Hematopoietic multipotent progenitor cell treated with erythropoietin and hydrocortisone succinate and interleukin-3 and kit ligand, for 17 days (in vitro differentiated cells): ENCODE measurements at regions not wholly inside any gene's neighbourhood (a gene's known extent, or its start where the extent isn't known, plus 50 kb on each side); places are given as distances from the start of the nearest gene placed in this dataset.

Source experiments
- DNase-seq: peaks from one replicate; pipeline ENCODE4 v3.0.0-alpha.2; 2015; ENCODE audit warnings: low spot score

DNA sequence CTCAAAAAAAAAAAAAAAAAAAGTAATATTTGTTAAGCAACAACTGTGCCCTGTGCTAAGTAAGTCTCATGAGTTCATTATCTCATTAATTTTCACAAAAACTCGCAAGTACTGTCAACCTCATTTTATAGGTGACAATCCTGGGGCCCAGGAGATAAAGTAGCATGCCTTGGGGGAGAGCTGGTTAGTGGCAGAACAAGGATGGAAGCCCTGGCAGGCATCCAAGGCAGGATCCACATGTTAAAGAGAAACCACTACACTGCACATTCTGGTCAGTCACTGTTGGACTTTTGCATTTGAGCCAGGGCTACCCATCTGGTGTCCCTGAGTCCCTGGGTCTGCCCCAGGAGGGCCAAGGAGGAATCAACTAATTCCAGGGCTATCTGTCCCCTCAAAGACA is 54.6 kb downstream of the ZFP36L2 start:
- DNase-seq, result peak; percentile 45

DNA sequence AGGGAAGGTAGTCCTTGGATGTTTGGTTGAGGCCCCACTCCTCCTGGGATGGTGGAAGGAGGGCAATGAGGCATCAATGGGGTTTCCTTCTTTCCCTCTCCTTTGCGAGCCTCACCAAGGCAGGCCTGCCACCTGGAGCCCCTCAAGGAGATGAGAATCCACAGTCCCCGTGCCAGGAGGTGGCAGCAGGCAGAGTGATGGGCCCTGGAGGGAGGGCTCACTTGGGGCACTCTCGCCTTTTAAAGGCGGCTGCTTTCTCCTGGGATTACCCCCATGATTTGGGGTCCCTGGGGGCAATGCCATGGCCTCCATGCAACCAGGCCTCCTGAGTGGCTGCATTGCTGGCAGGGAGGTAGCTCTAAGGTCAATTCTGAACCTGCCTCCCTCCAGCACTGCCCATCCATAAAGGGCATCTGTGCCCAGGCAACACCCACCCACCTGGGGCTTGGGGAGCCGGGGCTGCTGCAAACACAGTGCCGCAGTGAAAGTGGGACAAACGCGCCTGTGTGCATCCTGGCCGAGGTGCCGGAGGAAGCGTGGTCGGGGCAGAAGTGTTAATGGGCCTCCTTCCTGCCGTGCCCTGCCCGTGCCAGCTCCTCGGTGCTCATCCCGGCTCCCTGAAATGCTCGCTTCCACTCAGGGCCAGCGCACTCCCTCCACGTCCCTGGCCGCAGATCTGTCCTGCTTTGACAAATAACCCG is 55.9 kb downstream of the ZFP36L2 start:
- DNase-seq, result no peak

DNA sequence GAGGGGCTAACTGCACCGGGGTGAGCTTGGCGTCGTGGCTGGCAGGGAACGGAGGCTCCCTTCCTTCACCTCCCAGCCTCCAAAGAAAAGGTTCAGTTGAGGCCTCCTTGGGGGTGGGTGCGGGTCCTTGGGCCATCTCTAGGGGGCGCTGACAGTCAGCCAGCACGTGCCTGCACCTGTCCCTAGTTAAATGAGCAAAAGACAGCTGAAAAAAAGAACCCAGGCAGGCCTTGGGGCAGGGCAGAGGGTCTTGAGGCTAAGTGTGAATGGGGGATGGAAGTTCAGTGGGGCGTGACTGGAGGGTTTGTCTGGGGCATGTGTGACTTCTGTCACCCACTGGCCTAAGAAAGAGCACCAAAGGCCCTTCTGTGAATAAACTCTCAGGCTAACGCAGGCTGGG is 56.4 kb downstream of the ZFP36L2 start:
- peak; percentile 82 for DNase-seq

DNA sequence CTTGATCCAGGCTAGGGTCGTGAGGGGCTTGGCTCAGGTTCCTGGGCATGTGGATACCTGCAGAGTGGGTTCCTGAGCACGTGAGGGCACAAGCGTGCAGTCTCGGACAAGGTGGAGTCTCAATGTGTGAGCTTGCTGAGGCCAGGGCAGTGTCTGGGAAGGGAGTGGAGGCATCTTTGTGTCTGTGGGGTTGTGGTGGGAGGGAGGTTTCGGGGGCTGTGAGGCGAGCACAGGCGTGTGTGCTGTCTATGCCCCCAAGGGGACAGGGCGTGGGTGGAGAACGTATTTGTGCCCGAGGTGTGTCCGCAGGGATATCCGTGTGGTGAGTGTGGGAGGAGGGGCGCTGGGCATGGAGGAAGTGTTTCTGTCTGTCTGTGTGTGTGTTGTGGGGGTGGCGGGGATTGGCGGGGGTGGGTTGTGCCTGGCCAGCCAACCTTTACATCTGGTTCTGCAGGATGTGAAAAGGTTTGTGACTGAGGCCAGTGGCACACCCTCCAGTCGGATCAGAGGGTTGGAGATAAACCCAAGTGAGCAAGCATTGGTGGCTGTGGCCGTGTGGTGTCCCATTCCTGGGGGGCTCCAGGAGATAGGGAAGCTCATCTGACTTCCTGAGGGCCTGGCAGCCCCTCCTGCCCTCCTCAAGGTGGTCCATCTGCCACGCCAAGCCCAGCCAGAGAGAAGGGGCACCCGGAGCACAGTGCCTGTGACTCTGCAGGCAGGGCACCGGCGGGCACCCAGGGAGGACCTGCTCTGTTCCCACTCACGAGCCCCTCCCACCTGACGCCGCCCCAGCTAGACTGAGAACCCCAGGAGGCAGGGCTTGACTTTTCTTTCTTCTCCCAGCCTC is 57.1 kb downstream of the ZFP36L2 start:
- DNase-seq, result peak; percentile 64

DNA sequence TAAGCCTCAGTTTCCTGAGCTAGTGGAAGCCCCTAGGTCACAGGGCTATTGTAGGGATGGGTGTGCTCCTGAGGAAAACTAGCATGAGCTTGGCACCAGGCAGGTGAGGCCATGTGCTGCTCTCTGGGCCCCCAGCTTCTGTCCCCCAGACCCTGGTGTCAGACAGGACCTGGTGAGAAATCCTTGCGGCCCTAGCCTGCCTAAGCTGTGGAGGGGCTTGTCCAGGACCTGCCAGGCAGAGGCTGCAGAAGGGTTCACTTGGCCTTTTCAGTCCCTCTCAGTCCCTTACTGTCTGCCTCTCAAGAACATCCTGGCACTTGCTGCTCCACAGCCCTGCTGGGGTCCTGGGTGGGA is 58.4 kb downstream of the ZFP36L2 start:
- DNase-seq, result no peak

DNA sequence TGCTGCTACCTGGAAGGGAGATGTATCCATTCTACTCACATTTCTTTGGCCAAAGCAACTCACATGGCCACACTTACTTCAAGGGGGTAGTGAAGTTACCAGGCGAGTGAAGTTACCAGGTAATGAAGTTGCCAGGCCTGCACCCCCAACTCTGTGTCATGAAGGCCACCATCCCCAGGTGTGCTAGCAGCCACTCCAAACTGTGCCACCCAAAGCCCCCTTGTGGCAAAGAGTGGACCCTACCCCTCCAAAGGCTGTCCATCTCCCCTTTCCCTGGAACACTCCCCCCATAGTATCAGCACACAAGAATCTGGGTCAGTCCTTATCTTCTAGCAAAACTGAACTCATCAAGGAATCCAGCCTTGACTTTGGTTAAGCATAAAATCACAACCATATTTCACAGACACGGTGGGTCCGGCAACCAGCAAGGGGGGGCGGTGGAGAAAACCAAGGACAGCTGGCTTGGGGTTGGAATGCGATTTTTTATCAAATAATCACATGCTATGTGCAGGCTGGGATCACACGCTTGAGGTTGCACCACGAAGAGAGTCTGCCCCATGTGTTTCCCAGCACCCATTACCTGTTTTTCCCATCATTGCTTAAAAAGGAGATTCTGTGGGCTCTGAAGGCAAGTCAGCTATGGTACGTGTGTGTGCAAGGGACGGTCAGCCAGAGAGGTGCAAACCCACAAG is 60.9 kb downstream of the ZFP36L2 start:
- no peak for DNase-seq

DNA sequence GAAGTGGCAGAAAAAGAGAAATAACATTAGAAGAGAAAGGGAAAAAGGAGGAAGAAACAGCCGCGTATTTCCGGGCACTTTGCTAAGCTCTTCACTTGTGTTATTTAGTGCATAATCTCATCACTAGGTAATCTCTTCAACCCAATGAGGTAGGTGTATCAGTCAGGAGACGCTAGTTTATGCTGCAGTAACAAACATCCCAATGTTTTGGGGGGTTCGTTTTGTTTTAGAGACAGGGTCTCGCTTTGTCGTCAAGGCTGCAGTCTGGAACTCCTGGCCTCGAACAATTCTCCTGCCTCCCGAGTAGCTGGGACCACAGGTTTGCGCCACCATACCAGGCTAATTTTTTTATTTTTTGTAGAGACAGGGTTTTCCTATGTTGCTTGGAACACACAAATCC is 61.7 kb downstream of the ZFP36L2 start:
- no peak for DNase-seq

DNA sequence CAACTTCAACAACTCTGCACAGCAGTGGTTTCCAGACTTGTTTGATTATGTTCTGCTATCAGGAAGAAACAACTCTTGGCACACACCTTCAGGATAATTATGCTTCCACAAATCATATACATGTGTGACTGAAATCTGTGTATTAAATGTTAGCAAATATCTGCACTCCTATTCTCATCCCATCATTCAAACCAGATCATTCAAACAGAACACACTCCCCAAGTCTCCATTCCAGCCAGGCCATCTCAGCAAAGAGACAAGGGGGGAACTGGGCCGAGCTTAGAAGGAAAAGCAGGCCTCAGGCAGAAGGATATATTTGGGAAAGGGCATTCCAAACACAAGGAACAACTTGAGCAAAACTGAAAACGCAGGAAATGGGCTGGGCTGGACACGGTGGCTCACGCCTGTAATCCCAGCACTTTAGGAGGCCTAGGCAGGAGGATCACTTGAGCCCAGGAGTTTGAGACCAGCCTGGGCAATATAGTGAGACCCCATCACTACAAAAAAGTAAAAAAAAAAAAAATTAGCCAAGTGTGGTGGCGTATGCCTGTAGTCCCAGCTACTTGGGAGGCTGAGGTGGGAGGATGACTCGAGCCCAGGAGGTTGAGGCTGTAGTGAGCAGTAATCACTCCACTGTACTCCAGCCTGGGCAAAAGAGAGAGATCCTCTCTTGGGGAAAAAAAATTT is 62.7 kb downstream of the ZFP36L2 start:
- DNase-seq, result no peak

DNA sequence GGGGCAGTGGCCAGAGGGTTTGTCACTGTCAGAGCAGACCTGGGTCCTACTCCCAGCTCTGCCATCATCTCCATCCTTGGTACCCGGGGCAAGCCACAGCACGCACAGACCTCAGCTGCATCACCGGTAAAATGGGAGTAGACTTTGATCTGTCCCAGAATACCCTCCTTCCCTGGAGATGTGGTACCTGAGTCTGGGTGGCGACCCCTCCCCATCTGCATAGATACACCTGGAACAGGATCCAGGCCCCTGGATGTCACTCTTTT is 64.0 kb downstream of the ZFP36L2 start:
- no peak for DNase-seq

DNA sequence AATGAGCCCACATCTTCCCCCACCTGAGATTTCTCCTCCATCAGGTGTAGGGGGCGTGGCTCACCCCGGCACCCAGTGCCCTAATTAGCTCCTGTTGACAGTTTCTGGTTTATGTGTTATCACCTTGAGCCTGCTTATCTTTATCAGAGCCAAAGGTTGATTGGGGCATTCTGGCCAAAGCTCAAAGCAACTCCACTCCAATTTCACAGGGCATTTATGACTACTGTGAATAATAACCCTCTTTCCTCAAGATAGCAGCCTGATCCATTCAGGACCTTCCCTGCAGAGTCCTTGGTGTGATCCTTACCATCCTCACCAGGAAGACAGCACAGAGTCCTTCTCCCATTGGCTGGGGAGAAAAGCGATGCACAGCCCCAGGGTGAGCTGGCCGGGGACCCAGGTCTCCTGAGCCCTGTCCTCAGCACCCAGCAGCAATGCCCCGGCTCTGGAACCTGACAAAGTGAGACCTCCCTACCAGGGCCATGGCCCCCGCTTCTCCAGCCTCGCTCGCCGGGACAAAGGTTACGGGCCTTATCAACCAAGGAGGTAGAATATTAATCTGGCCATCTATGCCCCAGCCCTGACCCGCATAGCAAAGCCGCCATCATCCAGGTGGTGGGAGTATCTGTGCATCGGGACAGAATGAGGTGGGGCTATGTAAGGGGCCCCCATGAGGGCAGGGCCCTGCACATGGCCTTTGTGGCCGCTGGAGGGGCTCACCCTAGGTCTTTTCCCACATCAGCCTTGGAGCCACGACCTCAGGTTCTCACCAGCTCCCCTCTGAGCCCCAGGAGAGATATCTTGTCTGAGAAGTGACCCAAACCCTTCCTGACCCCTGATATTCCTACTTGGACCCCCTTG is 64.5 kb downstream of the ZFP36L2 start:
- no peak for DNase-seq

DNA sequence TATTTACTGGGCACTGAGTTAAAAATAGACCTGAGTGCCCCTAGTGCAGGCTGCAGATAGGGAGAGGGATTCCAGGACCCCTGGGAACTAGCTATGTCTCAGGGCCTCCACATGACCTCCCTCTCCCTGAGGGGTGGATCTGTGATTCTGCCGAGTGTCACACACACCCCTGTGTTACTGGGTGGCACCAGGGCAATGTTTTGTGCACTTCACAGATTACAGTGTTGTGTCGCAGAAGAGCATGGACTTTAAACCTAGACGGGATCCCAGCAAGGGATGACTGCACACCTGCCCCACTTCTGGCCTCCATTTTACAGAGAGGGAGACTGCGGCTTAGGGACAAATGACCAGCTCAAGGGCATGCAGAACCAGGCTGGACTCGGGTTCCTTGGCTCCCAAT is 65.6 kb downstream of the ZFP36L2 start:
- DNase-seq, result no peak

DNA sequence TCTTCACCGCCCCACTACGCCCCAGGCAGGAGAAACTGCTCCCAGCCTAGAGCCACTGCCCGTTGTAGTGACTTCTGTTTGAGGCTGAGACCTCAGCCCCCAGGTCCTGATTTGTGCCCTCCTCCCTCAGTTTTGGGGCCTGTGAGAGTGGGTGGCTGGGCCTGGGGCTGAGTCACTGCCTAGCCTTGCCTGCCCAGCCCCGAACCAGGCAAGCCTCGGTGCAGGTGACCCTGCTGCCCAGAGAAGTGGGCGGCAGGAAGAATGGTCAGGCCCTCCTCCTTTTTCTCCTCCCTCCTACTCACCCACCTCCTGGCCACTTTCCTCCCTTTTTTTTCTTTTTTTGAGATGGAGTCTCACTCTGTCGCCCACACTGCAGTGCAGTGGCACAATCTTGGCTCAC is 66.6 kb downstream of the ZFP36L2 start:
- DNase-seq, result no peak

DNA sequence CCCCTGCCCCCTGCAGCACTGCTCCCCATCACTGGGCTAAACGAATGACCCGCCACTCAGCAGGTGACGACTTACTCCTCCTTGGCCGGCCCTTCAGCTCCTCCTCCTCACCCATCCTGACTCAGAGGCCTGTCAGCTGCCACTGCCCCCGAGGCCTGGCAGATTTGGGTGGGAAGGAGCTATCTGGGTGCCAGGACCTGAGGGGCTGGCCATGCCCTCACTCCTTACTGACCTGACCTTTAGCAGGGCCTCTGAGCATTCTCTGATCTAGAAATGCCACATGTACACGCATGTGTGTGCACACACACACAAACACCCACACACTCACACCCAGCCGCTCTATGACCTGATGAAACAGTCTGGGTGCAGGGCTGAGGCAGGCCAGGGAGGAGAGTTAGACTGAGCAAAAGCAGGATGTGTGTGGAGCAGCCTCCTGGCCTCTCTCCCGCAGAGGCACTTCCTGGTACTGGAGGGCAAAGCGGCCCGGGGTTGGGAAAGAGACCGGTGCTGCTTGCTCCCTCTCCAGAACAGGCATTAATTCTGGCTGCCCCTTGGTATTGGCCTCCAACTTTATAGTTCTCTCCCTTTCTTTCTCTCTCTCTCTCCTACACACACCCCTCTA is 68.0 kb downstream of the ZFP36L2 start:
- no peak for DNase-seq

DNA sequence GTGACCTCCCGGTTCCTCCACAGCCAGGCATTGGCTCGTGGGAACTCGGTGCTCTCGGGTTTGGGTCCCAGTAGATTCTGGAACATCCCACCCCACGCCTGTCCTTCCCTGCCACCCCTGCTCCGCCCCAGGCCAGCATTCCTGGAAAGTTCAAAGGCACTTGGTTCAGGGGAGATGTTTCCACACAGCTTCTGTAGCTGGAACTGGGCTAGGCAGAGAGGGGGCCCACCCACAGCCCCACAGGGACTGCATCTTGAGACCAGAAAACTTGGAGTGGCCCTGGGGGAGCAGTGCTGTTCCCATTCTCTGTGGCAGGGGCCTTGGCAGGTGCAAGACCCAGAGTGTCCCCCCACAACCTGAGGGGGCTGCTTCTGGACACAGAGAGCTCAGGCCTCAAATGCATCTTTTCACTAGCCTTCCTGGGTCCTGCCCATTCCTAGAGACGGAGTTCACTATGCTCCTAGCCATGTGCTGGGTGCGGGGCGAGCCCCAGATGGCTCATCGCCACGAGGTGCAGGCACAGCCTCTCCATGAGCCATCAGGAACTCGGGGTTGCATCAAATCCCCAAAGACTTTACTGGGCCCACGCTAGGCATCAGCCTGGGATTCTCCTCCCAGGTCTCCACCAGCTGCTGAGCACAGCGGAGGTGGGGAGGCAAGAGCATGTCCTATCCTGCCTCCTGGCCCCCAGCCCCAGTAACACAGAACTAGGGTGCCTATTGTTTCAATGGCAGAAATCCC is 68.7 kb downstream of the ZFP36L2 start:
- no peak for DNase-seq

DNA sequence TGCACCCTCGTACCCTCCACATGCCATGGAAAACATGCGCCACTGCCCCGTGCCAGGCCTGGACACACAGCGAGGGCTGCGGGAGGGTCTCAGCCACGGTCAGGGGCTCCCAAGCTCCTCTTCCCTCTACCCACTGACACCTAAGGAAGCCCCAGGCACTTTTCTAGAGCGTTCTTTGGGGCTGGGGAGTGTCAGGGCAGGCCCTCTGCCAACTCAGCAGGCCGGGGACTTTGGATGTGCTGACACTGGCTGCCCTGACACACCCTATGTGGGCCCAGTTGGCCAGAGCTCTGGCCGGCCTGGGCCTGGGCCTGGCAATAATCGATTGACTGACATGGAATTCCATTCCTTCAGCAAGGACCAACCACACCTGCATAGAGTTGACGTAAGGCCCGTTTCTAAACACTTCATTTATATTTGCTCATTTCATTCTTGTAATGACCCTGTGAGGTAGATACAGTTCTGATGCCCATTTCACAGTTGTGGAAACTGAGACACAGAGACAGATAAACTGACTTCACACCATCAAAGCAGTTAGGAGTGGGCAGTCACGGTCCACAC is 70.5 kb downstream of the ZFP36L2 start:
- DNase-seq, result no peak

DNA sequence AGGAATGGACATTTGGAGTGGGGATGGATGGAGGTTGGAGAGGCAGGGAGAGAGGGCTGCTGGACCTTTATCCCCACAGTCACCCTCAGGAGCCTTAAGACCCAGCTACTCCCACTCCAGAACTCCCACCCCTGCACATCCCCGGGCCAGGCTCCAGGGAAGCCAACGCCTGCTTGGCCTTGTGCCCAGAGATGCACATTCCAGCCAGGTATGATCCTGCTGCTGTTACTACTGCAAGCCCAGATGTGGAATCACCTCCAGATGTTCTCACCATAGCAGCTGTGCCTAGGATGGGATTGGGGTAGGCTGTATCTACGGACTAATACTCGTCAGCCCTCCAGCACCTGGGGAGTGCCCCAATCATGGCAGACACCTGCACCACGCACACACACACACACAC is 71.7 kb downstream of the ZFP36L2 start:
- no peak for DNase-seq

DNA sequence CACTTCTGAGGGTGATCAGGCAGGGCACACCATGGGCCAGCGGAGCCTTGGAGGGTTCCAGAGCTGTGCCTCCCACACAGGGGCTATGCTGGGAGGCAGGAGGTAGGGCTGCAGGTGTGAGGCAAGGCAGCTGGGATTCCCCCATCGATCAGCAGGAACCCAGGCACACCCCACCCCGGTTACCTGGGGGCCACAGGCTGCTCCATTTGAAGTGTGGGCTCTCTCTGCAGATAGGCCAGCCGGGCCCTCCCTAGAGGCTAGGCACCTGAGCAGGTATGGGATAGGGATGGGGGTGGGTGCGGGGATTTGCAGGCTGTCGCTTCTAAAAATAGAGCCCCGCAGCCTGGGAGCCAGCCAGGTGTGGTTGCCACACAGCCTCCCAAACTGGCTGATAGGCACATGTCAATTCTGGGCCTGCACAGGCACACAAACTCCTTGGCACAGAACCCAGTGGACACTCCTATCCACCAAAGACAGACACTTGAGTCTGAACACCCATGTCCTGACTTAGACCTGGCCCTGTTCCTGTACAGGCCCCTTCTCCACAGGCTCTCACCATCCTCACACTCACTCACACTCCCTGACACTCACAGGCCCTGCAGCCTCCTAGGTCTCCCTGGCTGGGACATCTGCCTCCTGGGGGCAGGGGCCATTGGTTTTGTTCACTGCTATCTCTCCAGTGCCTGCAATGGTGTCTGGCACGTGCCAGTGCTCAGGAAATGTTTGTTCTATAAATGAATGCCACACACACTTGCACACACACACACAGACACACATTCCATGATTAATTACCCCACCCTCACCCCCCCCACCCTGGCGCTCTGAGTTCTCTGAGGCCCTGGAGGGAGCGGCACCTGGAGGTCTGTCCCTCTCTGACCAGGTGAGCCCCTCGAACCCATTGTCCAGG is 73.4 kb downstream of the ZFP36L2 start:
- peak; percentile 77 for DNase-seq

DNA sequence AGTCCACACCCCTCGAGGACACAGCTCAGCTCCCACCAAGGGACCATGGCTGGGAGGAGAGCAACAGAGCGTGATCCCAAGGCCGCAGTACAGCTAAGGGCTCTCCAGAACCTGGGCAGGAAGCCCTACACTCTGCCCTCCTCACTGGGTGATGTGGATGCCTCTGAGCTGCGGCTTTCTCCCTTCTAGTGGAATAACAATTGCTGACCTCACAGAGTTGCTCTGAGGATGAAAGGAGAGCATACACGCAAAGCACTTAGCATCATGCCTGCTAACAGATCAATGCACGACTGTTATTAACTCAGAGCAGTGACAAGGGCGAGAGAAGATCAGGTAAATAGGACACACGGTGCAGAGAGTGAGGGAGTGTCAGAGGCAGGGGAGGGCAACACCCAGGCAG is 74.2 kb downstream of the ZFP36L2 start:
- no peak for DNase-seq

DNA sequence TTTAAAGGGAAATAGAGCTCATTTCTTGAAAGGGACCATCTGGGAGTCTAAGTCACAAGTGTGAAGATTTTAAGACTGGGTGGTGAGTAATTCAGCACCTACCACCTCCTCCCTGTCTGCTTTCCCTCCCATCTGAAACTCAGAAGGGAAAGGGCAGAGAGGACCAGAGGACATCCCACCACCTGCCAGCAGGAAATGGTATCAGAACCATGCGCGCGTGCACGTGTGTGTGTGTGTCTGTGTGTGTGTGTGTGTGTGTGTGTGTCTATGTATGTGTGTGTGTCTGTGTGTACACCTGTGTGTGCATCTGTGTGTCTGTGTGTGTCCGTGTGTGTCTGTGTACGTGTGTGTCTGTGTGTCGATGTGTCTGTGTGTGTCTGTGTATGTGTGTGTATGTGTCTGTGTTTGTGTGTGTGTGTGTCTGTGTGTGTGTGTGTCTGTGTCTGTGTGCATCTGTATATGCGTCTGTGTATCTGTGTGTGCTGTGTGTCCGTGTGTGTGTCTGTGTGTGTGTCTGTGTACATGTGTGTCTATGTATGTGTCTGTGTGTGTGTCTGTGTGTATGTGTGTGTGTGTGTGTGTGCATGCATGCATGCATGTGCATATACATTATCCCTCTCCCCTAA is 76.8 kb downstream of the ZFP36L2 start:
- DNase-seq, result no peak
